OCI-LY3 (cell line): ENCODE measurements at regions not wholly inside any gene's neighbourhood (a gene's known extent, or its start where the extent isn't known, plus 50 kb on each side); places are given as distances from the start of the nearest gene placed in this dataset.

Experiments
- EZH2phosphoT487 ChIP-seq: fragments of 200-600 bp; shearing (Covaris generic); IDR thresholded peaks from 2 replicates; pipeline ENCODE4 v1.6.1; 2018; ENCODE audit warnings: antibody characterized with exemption, mixed run types, low read depth
- TF ChIP-seq, protein P1 (sequence below): fragments of 200-600, 300-600 bp; sonication (generic); IDR thresholded peaks from 2 replicates; pipeline ENCODE4 v1.5.1; 2014; ENCODE audit warnings: antibody characterized with exemption, low read length, low read depth

GRCh38 chr3:8290611-8291010, 211.0 kb upstream of the LMCD1 start:
- TF ChIP-seq, protein P1, sequence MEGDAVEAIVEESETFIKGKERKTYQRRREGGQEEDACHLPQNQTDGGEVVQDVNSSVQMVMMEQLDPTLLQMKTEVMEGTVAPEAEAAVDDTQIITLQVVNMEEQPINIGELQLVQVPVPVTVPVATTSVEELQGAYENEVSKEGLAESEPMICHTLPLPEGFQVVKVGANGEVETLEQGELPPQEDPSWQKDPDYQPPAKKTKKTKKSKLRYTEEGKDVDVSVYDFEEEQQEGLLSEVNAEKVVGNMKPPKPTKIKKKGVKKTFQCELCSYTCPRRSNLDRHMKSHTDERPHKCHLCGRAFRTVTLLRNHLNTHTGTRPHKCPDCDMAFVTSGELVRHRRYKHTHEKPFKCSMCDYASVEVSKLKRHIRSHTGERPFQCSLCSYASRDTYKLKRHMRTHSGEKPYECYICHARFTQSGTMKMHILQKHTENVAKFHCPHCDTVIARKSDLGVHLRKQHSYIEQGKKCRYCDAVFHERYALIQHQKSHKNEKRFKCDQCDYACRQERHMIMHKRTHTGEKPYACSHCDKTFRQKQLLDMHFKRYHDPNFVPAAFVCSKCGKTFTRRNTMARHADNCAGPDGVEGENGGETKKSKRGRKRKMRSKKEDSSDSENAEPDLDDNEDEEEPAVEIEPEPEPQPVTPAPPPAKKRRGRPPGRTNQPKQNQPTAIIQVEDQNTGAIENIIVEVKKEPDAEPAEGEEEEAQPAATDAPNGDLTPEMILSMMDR, result no peak
- no peak for TF ChIP-seq EZH2phosphoT487
